ENCODE measurements at regions not wholly inside any gene's neighbourhood (a gene's known extent, or its start where the extent isn't known, plus 50 kb on each side); places are given as distances from the start of the nearest gene placed in this dataset.

- no peak for TF ChIP-seq ZBTB33 (CRISPR knock-in tag; IDR thresholded peaks at IDR 0.05)
- no peak for TF ChIP-seq NRF1 (conservative IDR thresholded peaks at IDR 0.05 in 1 of 2, IDR thresholded peaks at IDR 0.05 in 1 of 2)
- no peak for TF ChIP-seq NFIC (IDR thresholded peaks at IDR 0.05)
- TF ChIP-seq SP1 (CRISPR knock-in tag; IDR thresholded peaks at IDR 0.05), result no peak
- no peak for TF ChIP-seq POLR2AphosphoS5 (IDR thresholded peaks at IDR 0.05; ENCODE audit: control insufficient read depth, insufficient read depth, low read depth, low read length)
- TF ChIP-seq EHMT2 (IDR thresholded peaks at IDR 0.05), result no peak
Observed at GRCh38 chrX:124726292-124726691, 379.9 kb downstream of the SH2D1A start.

Measured in K562 (cell line).